K562 (cell line): ENCODE measurements at regions not wholly inside any gene's neighbourhood (a gene's known extent, or its start where the extent isn't known, plus 50 kb on each side); places are given as distances from the start of the nearest gene placed in this dataset.

Source experiments
- CTBP1 ChIP-seq: fragments of 450-650 bp; IDR thresholded peaks from 2 replicates; pipeline ENCODE4 v1.6.1; 2016; ENCODE audit warnings: borderline replicate concordance
- FOXJ2 ChIP-seq: fragments of 200-800 bp; sonication (Bioruptor generic); IDR thresholded peaks from 2 replicates; pipeline ENCODE4 v1.6.1; 2016; ENCODE audit warnings: missing genetic modification characterization, missing compliant biosample characterization
- FOXK2 ChIP-seq, 2 experiments: fragments of 450-650 bp; IDR thresholded peaks in 1 of 2; conservative IDR thresholded peaks in 1 of 2; 2 replicates each; pipeline ENCODE4 v1.6.1; 2016; ENCODE audit warnings: low read depth in 2 of 2, mild to moderate bottlenecking in 1 of 2
- FOXP1 ChIP-seq: sonication (generic); formaldehyde crosslinking; IDR thresholded peaks from 2 replicates; pipeline ENCODE4 v1.8.0; 2022; ENCODE audit warnings: mild to moderate bottlenecking, missing genetic modification reagents
- KLF16 ChIP-seq: IDR thresholded peaks from 2 replicates; pipeline ENCODE4 v1.6.1; 2016; ENCODE audit warnings: antibody characterized with exemption
- MECOM ChIP-seq: fragments of 250-450 bp; sonication (Bioruptor Pico); IDR thresholded peaks from 2 replicates; pipeline ENCODE4 v1.8.0; 2022; ENCODE audit warnings: inconsistent platforms
- MIER1 ChIP-seq: fragments of 450-650 bp; IDR thresholded peaks from 2 replicates; pipeline ENCODE4 v1.6.1; 2016; ENCODE audit warnings: antibody characterized with exemption, mild to moderate bottlenecking, low read depth
- MTA3 ChIP-seq: fragments of 450-650 bp; formaldehyde crosslinking; IDR thresholded peaks from 2 replicates; pipeline ENCODE4 v1.6.1; 2017; ENCODE audit warnings: mild to moderate bottlenecking, borderline replicate concordance
- ZNF184 ChIP-seq: sonication (generic); formaldehyde crosslinking; IDR thresholded peaks from 2 replicates; pipeline ENCODE4 v1.5.0; 2020; ENCODE audit warnings: missing genetic modification reagents
- ZNF324 ChIP-seq: fragments of 250-450 bp; sonication (Bioruptor Pico); IDR thresholded peaks from 2 replicates; pipeline ENCODE4 v1.4.0; 2020; ENCODE audit warnings: mild to moderate bottlenecking
- TF ChIP-seq, protein P1 (sequence below), 2 experiments: fragments of 450-650 bp; IDR thresholded peaks; 2 replicates each; pipeline ENCODE4 v1.6.1; 2018; ENCODE audit warnings: mild to moderate bottlenecking in 2 of 2, low read depth in 1 of 2; ENCODE audit not compliant: partially characterized antibody in 2 of 2
- TF ChIP-seq, protein P2 (sequence below), 2 experiments: fragments of 450-650 bp; conservative IDR thresholded peaks; 2 replicates each; pipeline ENCODE4 v1.6.1; 2017; ENCODE audit warnings: mild to moderate bottlenecking in 2 of 2, moderate library complexity in 2 of 2
- TF ChIP-seq, protein P3 (sequence below): fragments of 450-650 bp; formaldehyde crosslinking; IDR thresholded peaks from 2 replicates; pipeline ENCODE4 v1.4.0; 2022; ENCODE audit warnings: missing genetic modification characterization
- TF ChIP-seq, protein P4 (sequence below): fragments of 450-650 bp; formaldehyde crosslinking; IDR thresholded peaks from 2 replicates; pipeline ENCODE4 v1.4.0; 2022; ENCODE audit warnings: missing genetic modification characterization
- TF ChIP-seq, protein P5 (sequence below): fragments of 450-650 bp; IDR thresholded peaks from 2 replicates; pipeline ENCODE4 v1.6.1; 2017; ENCODE audit warnings: antibody characterized with exemption

DNA sequence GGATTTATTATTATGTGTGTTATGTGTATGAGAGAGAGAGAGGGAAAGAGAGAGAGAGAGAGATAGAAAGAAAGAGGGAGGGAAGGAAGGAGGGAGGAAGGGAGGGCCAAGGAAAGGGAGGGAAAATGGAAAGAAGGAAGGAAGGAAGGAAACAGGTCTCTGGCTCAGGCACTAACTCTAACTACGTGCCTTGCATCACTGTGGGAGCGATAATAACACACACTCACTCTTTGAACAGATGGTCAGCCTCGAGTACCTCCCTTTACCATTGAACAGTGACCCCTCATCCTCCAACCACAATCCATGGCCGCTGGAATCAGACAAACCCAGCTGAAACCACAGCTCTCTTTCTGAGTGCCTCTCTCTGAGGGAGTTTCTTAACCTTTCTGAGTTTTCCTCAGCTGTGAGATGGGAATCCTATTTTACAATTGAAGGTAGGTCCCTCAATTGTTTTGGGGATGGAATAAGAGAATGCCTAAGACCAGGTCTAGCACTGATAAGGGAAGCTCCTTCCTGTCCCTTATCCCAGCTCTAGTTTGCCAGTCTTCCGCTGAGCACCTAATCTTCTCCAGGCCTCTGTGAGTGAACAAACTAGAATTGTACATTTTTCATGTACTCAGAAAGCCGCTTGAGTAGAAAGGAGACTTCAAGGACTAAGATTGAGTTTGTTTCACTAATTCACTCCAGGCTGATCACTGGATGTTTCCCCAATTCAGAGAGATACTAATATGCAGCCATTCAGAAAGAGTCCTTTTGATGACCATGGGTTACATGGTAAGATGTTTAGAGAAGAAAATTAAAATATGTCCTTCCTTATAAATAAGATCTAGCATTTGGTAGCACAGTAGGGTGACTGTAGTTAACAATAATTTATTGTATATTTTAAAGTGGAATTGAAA lies 62.8 kb downstream of the IRF2BP2 start (continued):
- TF ChIP-seq, protein P1, sequence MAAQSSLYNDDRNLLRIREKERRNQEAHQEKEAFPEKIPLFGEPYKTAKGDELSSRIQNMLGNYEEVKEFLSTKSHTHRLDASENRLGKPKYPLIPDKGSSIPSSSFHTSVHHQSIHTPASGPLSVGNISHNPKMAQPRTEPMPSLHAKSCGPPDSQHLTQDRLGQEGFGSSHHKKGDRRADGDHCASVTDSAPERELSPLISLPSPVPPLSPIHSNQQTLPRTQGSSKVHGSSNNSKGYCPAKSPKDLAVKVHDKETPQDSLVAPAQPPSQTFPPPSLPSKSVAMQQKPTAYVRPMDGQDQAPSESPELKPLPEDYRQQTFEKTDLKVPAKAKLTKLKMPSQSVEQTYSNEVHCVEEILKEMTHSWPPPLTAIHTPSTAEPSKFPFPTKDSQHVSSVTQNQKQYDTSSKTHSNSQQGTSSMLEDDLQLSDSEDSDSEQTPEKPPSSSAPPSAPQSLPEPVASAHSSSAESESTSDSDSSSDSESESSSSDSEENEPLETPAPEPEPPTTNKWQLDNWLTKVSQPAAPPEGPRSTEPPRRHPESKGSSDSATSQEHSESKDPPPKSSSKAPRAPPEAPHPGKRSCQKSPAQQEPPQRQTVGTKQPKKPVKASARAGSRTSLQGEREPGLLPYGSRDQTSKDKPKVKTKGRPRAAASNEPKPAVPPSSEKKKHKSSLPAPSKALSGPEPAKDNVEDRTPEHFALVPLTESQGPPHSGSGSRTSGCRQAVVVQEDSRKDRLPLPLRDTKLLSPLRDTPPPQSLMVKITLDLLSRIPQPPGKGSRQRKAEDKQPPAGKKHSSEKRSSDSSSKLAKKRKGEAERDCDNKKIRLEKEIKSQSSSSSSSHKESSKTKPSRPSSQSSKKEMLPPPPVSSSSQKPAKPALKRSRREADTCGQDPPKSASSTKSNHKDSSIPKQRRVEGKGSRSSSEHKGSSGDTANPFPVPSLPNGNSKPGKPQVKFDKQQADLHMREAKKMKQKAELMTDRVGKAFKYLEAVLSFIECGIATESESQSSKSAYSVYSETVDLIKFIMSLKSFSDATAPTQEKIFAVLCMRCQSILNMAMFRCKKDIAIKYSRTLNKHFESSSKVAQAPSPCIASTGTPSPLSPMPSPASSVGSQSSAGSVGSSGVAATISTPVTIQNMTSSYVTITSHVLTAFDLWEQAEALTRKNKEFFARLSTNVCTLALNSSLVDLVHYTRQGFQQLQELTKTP (IDR thresholded peaks at IDR 0.05; ENCODE audit: low read depth in 1 of 2, partially characterized antibody in 2 of 2), result peak in 1 of 2 experiments; percentile 64
- peak; percentile 53; the same call in 1 of the 2 replicates for TF ChIP-seq MIER1
- TF ChIP-seq FOXK2 (conservative IDR thresholded peaks at IDR 0.05 in 1 of 2, IDR thresholded peaks at IDR 0.05 in 1 of 2; ENCODE audit: low read depth in 2 of 2), result peak in 1 of 2 experiments; percentile 72; a peak in 3 of 4 replicates
- TF ChIP-seq, protein P2, sequence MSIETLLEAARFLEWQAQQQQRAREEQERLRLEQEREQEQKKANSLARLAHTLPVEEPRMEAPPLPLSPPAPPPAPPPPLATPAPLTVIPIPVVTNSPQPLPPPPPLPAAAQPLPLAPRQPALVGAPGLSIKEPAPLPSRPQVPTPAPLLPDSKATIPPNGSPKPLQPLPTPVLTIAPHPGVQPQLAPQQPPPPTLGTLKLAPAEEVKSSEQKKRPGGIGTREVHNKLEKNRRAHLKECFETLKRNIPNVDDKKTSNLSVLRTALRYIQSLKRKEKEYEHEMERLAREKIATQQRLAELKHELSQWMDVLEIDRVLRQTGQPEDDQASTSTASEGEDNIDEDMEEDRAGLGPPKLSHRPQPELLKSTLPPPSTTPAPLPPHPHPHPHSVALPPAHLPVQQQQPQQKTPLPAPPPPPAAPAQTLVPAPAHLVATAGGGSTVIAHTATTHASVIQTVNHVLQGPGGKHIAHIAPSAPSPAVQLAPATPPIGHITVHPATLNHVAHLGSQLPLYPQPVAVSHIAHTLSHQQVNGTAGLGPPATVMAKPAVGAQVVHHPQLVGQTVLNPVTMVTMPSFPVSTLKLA (conservative IDR thresholded peaks at IDR 0.05), result peak in 1 of 2 experiments; percentile 38; a peak in 2 of 4 replicates
- TF ChIP-seq MTA3, result peak; percentile 76; the same call in 1 of the 2 replicates
- peak; percentile 26; the same call in 1 of the 2 replicates for TF ChIP-seq ZNF324
- TF ChIP-seq, protein P3, sequence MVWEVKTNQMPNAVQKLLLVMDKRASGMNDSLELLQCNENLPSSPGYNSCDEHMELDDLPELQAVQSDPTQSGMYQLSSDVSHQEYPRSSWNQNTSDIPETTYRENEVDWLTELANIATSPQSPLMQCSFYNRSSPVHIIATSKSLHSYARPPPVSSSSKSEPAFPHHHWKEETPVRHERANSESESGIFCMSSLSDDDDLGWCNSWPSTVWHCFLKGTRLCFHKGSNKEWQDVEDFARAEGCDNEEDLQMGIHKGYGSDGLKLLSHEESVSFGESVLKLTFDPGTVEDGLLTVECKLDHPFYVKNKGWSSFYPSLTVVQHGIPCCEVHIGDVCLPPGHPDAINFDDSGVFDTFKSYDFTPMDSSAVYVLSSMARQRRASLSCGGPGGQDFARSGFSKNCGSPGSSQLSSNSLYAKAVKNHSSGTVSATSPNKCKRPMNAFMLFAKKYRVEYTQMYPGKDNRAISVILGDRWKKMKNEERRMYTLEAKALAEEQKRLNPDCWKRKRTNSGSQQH (CRISPR knock-in tag), result peak; percentile 85
- TF ChIP-seq ZNF184 (CRISPR knock-in tag), result no peak
- TF ChIP-seq CTBP1, result peak; percentile 91
- TF ChIP-seq, protein P4, sequence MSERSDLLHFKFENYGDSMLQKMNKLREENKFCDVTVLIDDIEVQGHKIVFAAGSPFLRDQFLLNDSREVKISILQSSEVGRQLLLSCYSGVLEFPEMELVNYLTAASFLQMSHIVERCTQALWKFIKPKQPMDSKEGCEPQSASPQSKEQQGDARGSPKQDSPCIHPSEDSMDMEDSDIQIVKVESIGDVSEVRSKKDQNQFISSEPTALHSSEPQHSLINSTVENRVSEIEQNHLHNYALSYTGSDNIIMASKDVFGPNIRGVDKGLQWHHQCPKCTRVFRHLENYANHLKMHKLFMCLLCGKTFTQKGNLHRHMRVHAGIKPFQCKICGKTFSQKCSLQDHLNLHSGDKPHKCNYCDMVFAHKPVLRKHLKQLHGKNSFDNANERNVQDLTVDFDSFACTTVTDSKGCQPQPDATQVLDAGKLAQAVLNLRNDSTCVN, result peak; percentile 90; the same call in 1 of the 2 replicates
- peak; percentile 83; the same call in 1 of the 2 replicates for TF ChIP-seq MECOM (CRISPR knock-in tag)
- TF ChIP-seq, protein P5, sequence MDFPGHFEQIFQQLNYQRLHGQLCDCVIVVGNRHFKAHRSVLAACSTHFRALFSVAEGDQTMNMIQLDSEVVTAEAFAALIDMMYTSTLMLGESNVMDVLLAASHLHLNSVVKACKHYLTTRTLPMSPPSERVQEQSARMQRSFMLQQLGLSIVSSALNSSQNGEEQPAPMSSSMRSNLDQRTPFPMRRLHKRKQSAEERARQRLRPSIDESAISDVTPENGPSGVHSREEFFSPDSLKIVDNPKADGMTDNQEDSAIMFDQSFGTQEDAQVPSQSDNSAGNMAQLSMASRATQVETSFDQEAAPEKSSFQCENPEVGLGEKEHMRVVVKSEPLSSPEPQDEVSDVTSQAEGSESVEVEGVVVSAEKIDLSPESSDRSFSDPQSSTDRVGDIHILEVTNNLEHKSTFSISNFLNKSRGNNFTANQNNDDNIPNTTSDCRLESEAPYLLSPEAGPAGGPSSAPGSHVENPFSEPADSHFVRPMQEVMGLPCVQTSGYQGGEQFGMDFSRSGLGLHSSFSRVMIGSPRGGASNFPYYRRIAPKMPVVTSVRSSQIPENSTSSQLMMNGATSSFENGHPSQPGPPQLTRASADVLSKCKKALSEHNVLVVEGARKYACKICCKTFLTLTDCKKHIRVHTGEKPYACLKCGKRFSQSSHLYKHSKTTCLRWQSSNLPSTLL, result peak; percentile 62; the same call in 1 of the 2 replicates
- peak; percentile 84 for TF ChIP-seq KLF16
- TF ChIP-seq FOXP1 (CRISPR knock-in tag), result peak; percentile 78; the same call in 1 of the 2 replicates
- peak; percentile 63; the same call in 1 of the 2 replicates for TF ChIP-seq FOXJ2 (tag)
